Panc1 (cell line): ENCODE measurements at regions not wholly inside any gene's neighbourhood (a gene's known extent, or its start where the extent isn't known, plus 50 kb on each side); places are given as distances from the start of the nearest gene placed in this dataset.

Source experiments
- ATAC-seq: fragments of 200-7000 bp; cut with Tn5 transposase; 2 replicates; pipeline ENCODE4 v1.9.1; 2020; ENCODE audit warnings: mild to moderate bottlenecking, moderate library complexity
- BruUV-seq: library from RNA; stranded (reverse); fragments of 400-500 nt; replicated peaks from 2 replicates; lab custom pipeline; 2021; lab: Mats Ljungman, UMichigan
- CTCF ChIA-PET: fragments of 300-600 bp; sonication (Branson Sonifier 250); formaldehyde crosslinking; loops from one replicate; lab custom pipeline; 2022; ENCODE audit warnings: antibody characterized with exemption; lab: Charles Lee
- POLR2A ChIA-PET: fragments of 300-600 bp; sonication (Branson Sonifier 250); formaldehyde crosslinking; loops from one replicate; lab custom pipeline; 2022; ENCODE audit warnings: antibody characterized with exemption; lab: Charles Lee
- DNase-seq: peaks from one replicate; pipeline ENCODE4 v3.0.0-alpha.2; 2010; ENCODE audit warnings: low read depth, low spot score
- H3K27ac ChIP-seq: 2 replicates; pipeline ENCODE4 v1.5.1; 2011; ENCODE audit warnings: mild to moderate bottlenecking, low read length, inconsistent platforms
- H3K27me3 ChIP-seq: fragments of 200-500 bp; sonication (Bioruptor generic); 2 replicates; pipeline ENCODE4 v1.6.0; 2014; ENCODE audit warnings: low read length, inconsistent platforms; ENCODE audit not compliant: control insufficient read depth, insufficient read depth
- H3K36me3 ChIP-seq: fragments of 200-500 bp; sonication (Bioruptor generic); 2 replicates; pipeline ENCODE4 v1.5.1; 2014; ENCODE audit warnings: inconsistent platforms, mild to moderate bottlenecking, low read length, moderate library complexity; ENCODE audit not compliant: control insufficient read depth, insufficient read depth
- H3K4me1 ChIP-seq: 2 replicates; pipeline ENCODE4 v1.5.1; 2011; ENCODE audit warnings: inconsistent platforms, mild to moderate bottlenecking, low read length, moderate library complexity; ENCODE audit not compliant: control insufficient read depth, insufficient read depth
- H3K4me3 ChIP-seq, 2 experiments: 2 replicates each; pipeline ENCODE4 v1.5.1; 2011 to 2012; ENCODE audit warnings: low read depth in 2 of 2, low read length in 2 of 2, mild to moderate bottlenecking in 2 of 2, inconsistent platforms in 1 of 2, moderate library complexity in 1 of 2
- H3K9me3 ChIP-seq: fragments of 200-500 bp; sonication (Bioruptor generic); 2 replicates; pipeline ENCODE4 v1.5.1; 2014; ENCODE audit warnings: low read depth, mild to moderate bottlenecking, inconsistent platforms, low read length, moderate library complexity; ENCODE audit not compliant: control insufficient read depth, insufficient read depth
- POLR2AphosphoS5 ChIP-seq: IDR thresholded peaks from 2 replicates; pipeline ENCODE4 v1.6.1; 2012; ENCODE audit warnings: mild to moderate bottlenecking, low read depth, low read length, moderate library complexity
- REST ChIP-seq, 2 experiments: IDR thresholded peaks; 2 replicates each; pipeline ENCODE4 v1.6.1; 2011 to 2012; ENCODE audit warnings: low read depth in 2 of 2, control low read depth in 1 of 2, low read length in 1 of 2, mild to moderate bottlenecking in 1 of 2, moderate library complexity in 1 of 2; ENCODE audit not compliant: insufficient read depth in 1 of 2
- SIN3A ChIP-seq: IDR thresholded peaks from 2 replicates; pipeline ENCODE4 v1.6.1; 2012; ENCODE audit warnings: low read depth, mild to moderate bottlenecking, low read length, moderate library complexity, borderline replicate concordance; ENCODE audit not compliant: insufficient read depth
- TCF7L2 ChIP-seq: IDR thresholded peaks from 2 replicates; pipeline ENCODE4 v1.6.1; 2011; ENCODE audit warnings: mild to moderate bottlenecking, low read depth, low read length, inconsistent platforms
- in situ Hi-C: cut with HindIII; loops from 2 replicates; pipeline ENCODE4 v1.10.0; 2016; ENCODE audit warnings: low sequenced_read_pairs, low pct_unique_long_range_greater_than_20kb
- intact Hi-C: fragments of 100-400 bp; cut with micrococcal nuclease; formaldehyde crosslinking; loops from one replicate; pipeline ENCODE4 v1.10.0; 2022; ENCODE audit not compliant: unreplicated experiment
- TF ChIP-seq, protein P1 (sequence below): fragments of 450-650 bp; IDR thresholded peaks from 2 replicates; pipeline ENCODE4 v1.5.1; 2017; ENCODE audit warnings: mild to moderate bottlenecking

DNA sequence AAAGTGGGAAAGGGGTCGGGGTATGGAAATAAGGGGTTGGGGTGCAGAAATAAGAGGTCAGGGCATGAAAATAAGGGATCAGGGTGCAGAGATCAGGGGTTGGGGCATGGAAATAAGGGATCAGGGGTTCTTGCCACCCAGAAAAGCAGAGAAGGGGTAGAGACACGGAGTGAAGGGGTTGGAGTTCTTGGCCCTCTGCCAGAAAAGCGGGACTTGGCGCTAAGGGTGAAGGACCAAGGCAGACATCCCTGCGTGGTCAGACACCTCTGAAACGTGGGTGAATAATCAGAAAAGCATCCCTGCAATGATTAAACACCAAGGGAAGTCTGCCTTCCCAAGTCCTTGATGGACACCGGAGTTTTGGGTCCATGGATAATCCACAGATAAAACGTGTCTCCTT lies 1521.6 kb upstream of the SLC39A10 start:
- ChIA-PET POLR2A (no interaction called here), CTCF (no interaction called here)
- ATAC-seq = no peak

GRCh38 chr2:194128810-194129209 lies 1528.2 kb upstream of the SLC39A10 start:
- H3K9me3 ChIP-seq = no peaks in the 10 kb centered on the region
- H3K27ac ChIP-seq = no peak overlapping the region
- TF ChIP-seq POLR2AphosphoS5 = no peak
- ATAC-seq = no peak
- no peaks in the 10 kb centered on the region for H3K27me3 ChIP-seq
- no peaks in the 10 kb centered on the region for H3K36me3 ChIP-seq
- no peak overlapping the region for H3K4me3 ChIP-seq
- ChIA-PET POLR2A (no interaction called here), CTCF (no interaction called here)
- BruUV-seq = no TSS peak
- DNase-seq = no peak
- no peaks in the 10 kb centered on the region for H3K4me1 ChIP-seq
- in situ Hi-C loops = no loop called here
- intact Hi-C loops = no loop called here

More for the DNA sequence above, 1521.6 kb upstream of the SLC39A10 start:
- H3K27me3 ChIP-seq = no peaks in the 10 kb centered on the region
- H3K4me1 ChIP-seq = no peaks in the 10 kb centered on the region
- intact Hi-C loops = no loop called here
- in situ Hi-C loops = no loop called here
- TF ChIP-seq TCF7L2 (no peak), REST (IDR thresholded peaks at IDR 0.05; ENCODE audit: insufficient read depth in 1 of 2, low read depth in 2 of 2, low read length in 1 of 2) (no peak), SIN3A (no peak), POLR2AphosphoS5 (no peak)
- TF ChIP-seq, protein P1, sequence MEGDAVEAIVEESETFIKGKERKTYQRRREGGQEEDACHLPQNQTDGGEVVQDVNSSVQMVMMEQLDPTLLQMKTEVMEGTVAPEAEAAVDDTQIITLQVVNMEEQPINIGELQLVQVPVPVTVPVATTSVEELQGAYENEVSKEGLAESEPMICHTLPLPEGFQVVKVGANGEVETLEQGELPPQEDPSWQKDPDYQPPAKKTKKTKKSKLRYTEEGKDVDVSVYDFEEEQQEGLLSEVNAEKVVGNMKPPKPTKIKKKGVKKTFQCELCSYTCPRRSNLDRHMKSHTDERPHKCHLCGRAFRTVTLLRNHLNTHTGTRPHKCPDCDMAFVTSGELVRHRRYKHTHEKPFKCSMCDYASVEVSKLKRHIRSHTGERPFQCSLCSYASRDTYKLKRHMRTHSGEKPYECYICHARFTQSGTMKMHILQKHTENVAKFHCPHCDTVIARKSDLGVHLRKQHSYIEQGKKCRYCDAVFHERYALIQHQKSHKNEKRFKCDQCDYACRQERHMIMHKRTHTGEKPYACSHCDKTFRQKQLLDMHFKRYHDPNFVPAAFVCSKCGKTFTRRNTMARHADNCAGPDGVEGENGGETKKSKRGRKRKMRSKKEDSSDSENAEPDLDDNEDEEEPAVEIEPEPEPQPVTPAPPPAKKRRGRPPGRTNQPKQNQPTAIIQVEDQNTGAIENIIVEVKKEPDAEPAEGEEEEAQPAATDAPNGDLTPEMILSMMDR = no peak
- no peaks in the 10 kb centered on the region for H3K36me3 ChIP-seq
- no peak overlapping the region for H3K27ac ChIP-seq
- BruUV-seq = no TSS peak
- H3K4me3 ChIP-seq = no peak overlapping the region
- H3K9me3 ChIP-seq = no peaks in the 10 kb centered on the region
- no peak for DNase-seq

DNA sequence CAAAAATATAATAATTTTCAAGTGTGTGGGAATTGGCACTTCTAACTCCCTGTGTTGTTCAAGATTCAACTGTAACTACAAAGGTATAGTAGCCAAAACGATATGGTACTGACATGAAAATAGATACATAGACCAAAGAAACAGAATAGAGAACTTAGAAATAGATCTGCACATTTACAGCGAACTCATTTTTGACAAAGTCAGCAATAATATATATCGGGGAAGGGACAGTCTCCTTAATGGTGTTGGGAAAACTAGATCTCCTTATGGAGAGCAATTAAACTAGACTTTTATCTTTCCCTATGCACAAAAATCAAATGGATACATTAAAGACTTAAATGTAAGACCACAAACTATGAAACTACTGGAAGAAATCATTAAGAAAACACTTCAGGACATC lies 1530.6 kb upstream of the SLC39A10 start:
- no peaks in the 10 kb centered on the region for H3K27me3 ChIP-seq
- no peaks in the 10 kb centered on the region for H3K4me1 ChIP-seq
- DNase-seq = no peak
- CTCF ChIA-PET = no interaction called here
- TF ChIP-seq POLR2AphosphoS5 (no peak), SIN3A (no peak), REST (IDR thresholded peaks at IDR 0.05; ENCODE audit: insufficient read depth in 1 of 2, low read depth in 2 of 2, low read length in 1 of 2) (no peak), TCF7L2 (no peak)
- TF ChIP-seq, protein P1 = no peak
- H3K27ac ChIP-seq = no peak overlapping the region
- no peaks in the 10 kb centered on the region for H3K36me3 ChIP-seq
- no TSS peak for BruUV-seq
- no peaks in the 10 kb centered on the region for H3K9me3 ChIP-seq
- in situ Hi-C loops = no loop called here
- no peak overlapping the region for H3K4me3 ChIP-seq
- POLR2A ChIA-PET = no interaction called here
- no peak for ATAC-seq
- intact Hi-C loops = no loop called here
